Activated CD4-positive, alpha-beta memory T cell treated with anti-CD3 and anti-CD28 coated beads for 36 hours (primary cell): ENCODE measurements at regions not wholly inside any gene's neighbourhood (a gene's known extent, or its start where the extent isn't known, plus 50 kb on each side); places are given as distances from the start of the nearest gene placed in this dataset.
"Not testable (repeated sequence)": the region's sequence is repeated elsewhere in the genome, so short reads cannot be mapped to it uniquely, and the experiment has no call there.

Experiments used
- CTCF ChIA-PET: fragments of 350-600 bp; sonication (Branson Sonifier 250); formaldehyde crosslinking; loops from one replicate; lab custom pipeline; 2021; ENCODE audit warnings: antibody characterized with exemption, inconsistent platforms; lab: Charles Lee
- POLR2A ChIA-PET: fragments of 350-600 bp; sonication (Branson Sonifier 250); formaldehyde crosslinking; loops from one replicate; lab custom pipeline; 2021; ENCODE audit warnings: antibody characterized with exemption; lab: Charles Lee
- DNase-seq: peaks from one replicate; pipeline ENCODE4 v3.0.0-alpha.2; 2020
- H3K27ac Mint-ChIP-seq: one replicate; pipeline ENCODE4 v1.8.0; 2021; ENCODE audit warnings: mixed read lengths
- H3K27me3 Mint-ChIP-seq: one replicate; pipeline ENCODE4 v1.8.0; 2021; ENCODE audit warnings: mixed read lengths
- H3K36me3 Mint-ChIP-seq: one replicate; pipeline ENCODE4 v1.8.0; 2021; ENCODE audit warnings: mixed read lengths
- H3K4me1 Mint-ChIP-seq: one replicate; pipeline ENCODE4 v1.8.0; 2021; ENCODE audit warnings: low read depth, mixed read lengths
- H3K4me3 Mint-ChIP-seq: one replicate; pipeline ENCODE4 v1.8.0; 2021; ENCODE audit warnings: mild to moderate bottlenecking, mixed read lengths
- H3K9me3 Mint-ChIP-seq: one replicate; pipeline ENCODE4 v1.8.0; 2021; ENCODE audit warnings: mixed read lengths
- intact Hi-C: fragments of 100-400 bp; cut with micrococcal nuclease; formaldehyde crosslinking; loops from one replicate; pipeline ENCODE4 v1.15.1; 2023

DNA sequence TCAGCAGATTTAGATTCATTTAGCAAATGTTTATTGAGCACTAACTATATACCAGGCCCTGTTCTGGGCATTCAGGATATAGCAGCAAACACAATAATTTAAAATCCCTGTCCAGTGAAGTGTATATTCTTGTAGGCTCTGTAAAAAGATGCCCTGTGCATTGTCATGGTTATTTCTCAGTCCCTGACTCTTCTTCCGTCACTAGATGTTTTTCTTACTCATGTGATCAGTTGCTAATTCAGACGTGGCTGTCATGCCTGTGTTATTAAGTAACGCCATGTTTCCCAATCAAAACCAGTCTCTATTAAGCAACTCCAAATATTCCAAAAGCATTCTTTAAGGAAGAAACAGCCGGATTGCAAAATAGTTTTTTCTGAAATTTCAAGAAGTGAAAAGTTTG lies 118.7 kb upstream of the NBPF19 start:
- H3K27ac Mint-ChIP-seq, H3K4me3 Mint-ChIP-seq, POLR2A ChIA-PET, intact Hi-C loops, CTCF ChIA-PET, H3K9me3 Mint-ChIP-seq, DNase-seq, H3K4me1 Mint-ChIP-seq, H3K36me3 Mint-ChIP-seq, H3K27me3 Mint-ChIP-seq: not testable (repeated sequence)

DNA sequence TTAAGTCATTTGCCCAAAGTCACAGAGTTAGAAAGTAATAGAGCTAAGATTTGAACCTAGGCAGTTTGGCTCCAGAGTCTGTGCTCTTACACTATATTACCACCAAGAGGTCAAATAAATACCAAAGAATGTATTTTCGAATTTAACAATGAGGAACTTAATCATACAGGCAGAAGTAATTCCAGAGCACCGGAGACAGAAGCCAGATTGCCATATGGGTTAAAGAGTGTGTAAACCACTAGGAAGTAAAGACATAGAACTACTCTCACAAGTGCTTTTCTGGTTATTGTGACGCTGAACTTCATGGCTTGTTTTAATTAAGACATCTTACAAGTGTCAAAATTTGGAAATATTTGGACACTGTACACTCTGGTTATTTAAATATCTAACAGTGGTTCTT lies 114.5 kb upstream of the NBPF19 start:
- H3K27me3 Mint-ChIP-seq, H3K36me3 Mint-ChIP-seq, POLR2A ChIA-PET, intact Hi-C loops, H3K4me3 Mint-ChIP-seq, H3K27ac Mint-ChIP-seq, H3K4me1 Mint-ChIP-seq, CTCF ChIA-PET, H3K9me3 Mint-ChIP-seq, DNase-seq: not testable (repeated sequence)

- POLR2A ChIA-PET, DNase-seq, H3K36me3 Mint-ChIP-seq, intact Hi-C loops, H3K27ac Mint-ChIP-seq, H3K9me3 Mint-ChIP-seq, H3K4me1 Mint-ChIP-seq, H3K27me3 Mint-ChIP-seq, H3K4me3 Mint-ChIP-seq, CTCF ChIA-PET: not testable (repeated sequence)
Measured at GRCh38 chr1:149361310-149361709, 113.5 kb upstream of the NBPF19 start.

- H3K36me3 Mint-ChIP-seq, intact Hi-C loops, CTCF ChIA-PET, POLR2A ChIA-PET, H3K4me1 Mint-ChIP-seq, DNase-seq, H3K4me3 Mint-ChIP-seq, H3K27ac Mint-ChIP-seq, H3K9me3 Mint-ChIP-seq, H3K27me3 Mint-ChIP-seq: not testable (repeated sequence)
Measured at GRCh38 chr1:149364188-149364981, 110.5 kb upstream of the NBPF19 start.

- CTCF ChIA-PET, H3K4me1 Mint-ChIP-seq, intact Hi-C loops, H3K27ac Mint-ChIP-seq, H3K4me3 Mint-ChIP-seq, H3K9me3 Mint-ChIP-seq, DNase-seq, POLR2A ChIA-PET, H3K36me3 Mint-ChIP-seq, H3K27me3 Mint-ChIP-seq: not testable (repeated sequence)
Measured at GRCh38 chr1:149366402-149366801, 108.4 kb upstream of the NBPF19 start.

DNA sequence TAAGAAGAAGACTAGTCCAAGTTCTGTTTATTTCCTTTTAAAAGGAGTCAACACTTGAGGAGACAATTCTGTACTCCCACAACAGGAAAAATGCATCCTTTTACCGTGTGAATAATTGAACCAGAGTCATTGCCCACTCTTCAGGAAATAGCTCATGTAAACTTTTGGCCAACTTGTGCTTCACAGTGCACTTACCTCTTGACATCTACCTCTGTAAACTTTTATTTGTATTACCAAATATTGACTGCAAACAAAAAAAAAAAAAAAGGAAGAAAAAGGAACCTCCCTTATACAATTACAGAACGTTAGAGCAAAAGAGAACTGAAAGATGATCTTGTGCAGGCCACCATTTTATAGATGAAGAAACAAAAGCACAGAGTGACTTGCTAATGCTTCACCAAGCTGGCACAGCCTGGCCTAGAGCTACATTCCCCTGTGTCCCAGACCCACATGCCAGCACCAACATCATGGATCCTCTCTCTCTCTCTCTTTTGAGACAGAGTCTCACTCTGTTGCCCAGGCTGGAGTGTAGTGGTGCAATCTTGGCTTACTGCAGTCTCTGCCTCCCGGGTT lies 107.3 kb upstream of the NBPF19 start:
- H3K27me3 Mint-ChIP-seq, CTCF ChIA-PET, H3K4me1 Mint-ChIP-seq, H3K27ac Mint-ChIP-seq, H3K4me3 Mint-ChIP-seq, DNase-seq, H3K9me3 Mint-ChIP-seq, intact Hi-C loops, H3K36me3 Mint-ChIP-seq, POLR2A ChIA-PET: not testable (repeated sequence)

DNA sequence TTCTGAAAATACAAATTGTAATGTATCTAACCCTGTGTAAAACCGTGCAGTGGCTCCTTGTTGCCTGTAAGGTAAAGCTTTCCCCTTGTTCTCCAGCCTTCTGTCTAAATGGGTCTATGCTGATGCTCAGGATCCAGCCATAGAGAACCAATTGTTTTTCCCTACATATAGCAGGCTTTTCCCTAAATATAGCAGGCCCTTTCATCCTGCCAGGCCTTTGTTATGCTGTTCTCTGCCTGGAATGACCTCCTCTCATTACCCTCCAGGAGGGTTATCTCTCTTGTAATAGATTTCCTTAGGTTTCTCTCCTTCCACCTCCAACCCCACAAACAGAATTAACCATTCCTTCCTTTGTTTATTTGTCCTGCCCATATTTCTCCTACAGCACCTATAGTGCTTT lies 106.5 kb upstream of the NBPF19 start:
- POLR2A ChIA-PET, H3K27me3 Mint-ChIP-seq, intact Hi-C loops, H3K36me3 Mint-ChIP-seq, H3K4me3 Mint-ChIP-seq, H3K9me3 Mint-ChIP-seq, CTCF ChIA-PET, DNase-seq, H3K27ac Mint-ChIP-seq, H3K4me1 Mint-ChIP-seq: not testable (repeated sequence)

DNA sequence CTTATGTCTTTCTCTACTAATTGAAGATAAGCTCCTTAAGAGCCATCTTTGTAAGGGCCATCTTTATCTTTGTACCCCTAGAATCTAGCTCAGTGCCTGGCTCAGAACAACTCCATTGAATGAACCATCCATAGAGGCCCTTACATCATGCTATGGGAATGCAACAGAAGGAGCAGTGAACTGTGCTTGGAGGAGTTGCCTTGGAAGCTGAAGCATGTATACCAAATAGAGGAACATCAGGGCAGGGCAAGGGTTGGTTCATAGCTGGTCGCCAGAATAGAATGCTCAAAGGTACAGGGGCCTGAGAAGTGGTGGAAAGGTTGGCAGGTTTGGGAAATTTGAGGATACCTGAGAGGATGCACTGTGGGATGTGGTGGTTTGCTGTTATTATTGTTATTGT lies 105.8 kb upstream of the NBPF19 start:
- H3K9me3 Mint-ChIP-seq, H3K36me3 Mint-ChIP-seq, H3K4me1 Mint-ChIP-seq, H3K4me3 Mint-ChIP-seq, H3K27me3 Mint-ChIP-seq, POLR2A ChIA-PET, H3K27ac Mint-ChIP-seq, DNase-seq, CTCF ChIA-PET, intact Hi-C loops: not testable (repeated sequence)

- H3K27ac Mint-ChIP-seq, H3K27me3 Mint-ChIP-seq, H3K4me1 Mint-ChIP-seq, H3K9me3 Mint-ChIP-seq, H3K36me3 Mint-ChIP-seq, DNase-seq, POLR2A ChIA-PET, CTCF ChIA-PET, intact Hi-C loops, H3K4me3 Mint-ChIP-seq: not testable (repeated sequence)
Measured at GRCh38 chr1:149371955-149372354, 102.9 kb upstream of the NBPF19 start.

GRCh38 chr1:149378462-149378861 lies 96.4 kb upstream of the NBPF19 start:
- H3K36me3 Mint-ChIP-seq, H3K9me3 Mint-ChIP-seq, CTCF ChIA-PET, H3K27me3 Mint-ChIP-seq, intact Hi-C loops, H3K4me1 Mint-ChIP-seq, POLR2A ChIA-PET, H3K4me3 Mint-ChIP-seq: not testable (repeated sequence)
- peak overlapping the region; percentile 76 for H3K27ac Mint-ChIP-seq
- DNase-seq: peak; percentile 13

DNA sequence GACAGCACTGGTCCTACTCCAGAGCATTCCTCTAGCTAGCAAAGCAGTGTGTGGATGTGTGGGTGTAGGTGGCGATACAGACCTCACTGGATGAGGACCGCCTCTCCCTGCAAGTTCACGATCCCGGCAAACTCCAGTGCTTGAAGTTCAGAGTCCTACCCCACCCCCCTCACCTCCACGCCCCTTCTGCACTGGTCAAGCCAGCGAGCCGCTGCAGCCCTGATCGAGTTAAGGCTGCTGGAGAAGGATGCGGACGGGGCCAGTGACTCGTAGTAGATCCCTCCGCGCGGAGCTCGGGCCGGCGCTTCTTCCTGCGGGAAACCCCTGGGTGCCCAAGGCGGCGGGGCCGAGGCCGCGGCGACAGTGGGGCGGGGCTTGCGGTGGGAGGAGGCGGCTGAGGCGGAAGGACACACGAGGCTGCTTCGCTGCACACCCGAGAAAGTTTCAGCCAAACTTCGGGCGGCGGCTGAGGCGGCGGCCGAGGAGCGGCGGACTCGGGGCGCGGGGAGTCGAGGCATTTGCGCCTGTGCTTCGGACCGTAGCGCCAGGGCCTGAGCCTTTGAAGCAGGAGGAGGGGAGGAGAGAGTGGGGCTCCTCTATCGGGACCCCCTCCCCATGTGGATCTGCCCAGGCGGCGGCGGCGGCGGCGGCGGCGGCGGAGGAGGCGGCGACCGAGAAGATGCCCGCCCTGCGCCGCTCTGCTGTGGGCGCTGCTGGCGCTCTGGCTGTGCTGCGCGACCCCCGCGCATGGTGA lies 84.5 kb upstream of the NBPF19 start:
- H3K27ac Mint-ChIP-seq: peak overlapping the region; percentile 87
- CTCF ChIA-PET, H3K9me3 Mint-ChIP-seq, H3K27me3 Mint-ChIP-seq, intact Hi-C loops, H3K36me3 Mint-ChIP-seq, POLR2A ChIA-PET: not testable (repeated sequence)
- peaks cover 12% of the 10 kb centered on the region for H3K4me1 Mint-ChIP-seq
- peak overlapping the region; percentile 92 for H3K4me3 Mint-ChIP-seq
- DNase-seq: peak; percentile 71

DNA sequence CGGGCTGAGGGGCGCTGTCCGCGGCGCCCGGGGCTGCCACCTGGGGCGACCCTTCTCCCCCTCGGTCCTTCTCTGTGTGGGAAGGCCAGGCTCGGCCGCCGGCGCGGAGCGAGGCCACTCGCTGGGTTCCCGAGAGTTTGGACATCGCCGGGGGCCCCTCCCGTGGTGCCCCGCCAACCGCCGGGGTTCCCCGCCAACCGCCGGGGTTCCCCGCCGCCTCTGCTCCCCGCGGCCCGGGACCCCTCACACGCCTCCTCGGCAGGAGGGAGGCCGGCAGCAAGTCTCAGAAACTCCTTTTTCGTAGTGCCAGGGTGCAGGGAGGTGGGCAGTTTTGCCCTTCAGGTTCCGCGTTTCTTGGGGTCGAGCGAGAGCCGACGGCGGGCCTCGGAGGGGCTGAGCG lies 83.9 kb upstream of the NBPF19 start:
- H3K9me3 Mint-ChIP-seq, CTCF ChIA-PET, intact Hi-C loops, H3K27me3 Mint-ChIP-seq, POLR2A ChIA-PET, H3K36me3 Mint-ChIP-seq, H3K27ac Mint-ChIP-seq, DNase-seq: not testable (repeated sequence)
- Mint-ChIP-seq H3K4me1 (peaks cover 15% of the 10 kb centered on the region), H3K4me3 (peak overlapping the region; percentile 92)
